Breast epithelium (tissue), 3 donors: ENCODE measurements at regions not wholly inside any gene's neighbourhood (a gene's known extent, or its start where the extent isn't known, plus 50 kb on each side); places are given as distances from the start of the nearest gene placed in this dataset.
"Not testable (repeated sequence)": the region's sequence is repeated elsewhere in the genome, so short reads cannot be mapped to it uniquely, and the experiment has no call there.

ENCODE experiments used
- CTCF ChIP-seq, 3 donors: fragments of 450-650 bp; IDR thresholded peaks; one replicate each; pipeline ENCODE4 v1.5.1; 2016 to 2017; ENCODE audit warnings: antibody characterized with exemption in 3 of 3, mild to moderate bottlenecking in 3 of 3, moderate library complexity in 3 of 3
- POLR2AphosphoS5 ChIP-seq, 3 donors: sonication (generic); formaldehyde crosslinking; IDR thresholded peaks; one replicate each; pipeline ENCODE4 v1.6.1; 2017; ENCODE audit warnings: antibody characterized with exemption in 3 of 3

- TF ChIP-seq CTCF, POLR2AphosphoS5 (IDR thresholded peaks at IDR 0.05): not testable (repeated sequence)
Measured at GRCh38 chr13:80675442-80675841, 334.5 kb upstream of the SPRY2 start.
